Astrocyte (in vitro differentiated cells and primary cell): ENCODE measurements at regions not wholly inside any gene's neighbourhood (a gene's known extent, or its start where the extent isn't known, plus 50 kb on each side); places are given as distances from the start of the nearest gene placed in this dataset.

Experiments
- EZH2 ChIP-seq: IDR thresholded peaks from 2 replicates; pipeline ENCODE4 v1.6.1; 2012; ENCODE audit warnings: mild to moderate bottlenecking, low read length, inconsistent platforms; ENCODE audit not compliant: insufficient read depth
- TF ChIP-seq, protein P1 (sequence below): IDR thresholded peaks from 2 replicates; pipeline ENCODE4 v1.5.1; 2011; ENCODE audit warnings: low read depth, mild to moderate bottlenecking, inconsistent platforms, low read length, moderate library complexity; ENCODE audit not compliant: insufficient read depth

- TF ChIP-seq, protein P1, sequence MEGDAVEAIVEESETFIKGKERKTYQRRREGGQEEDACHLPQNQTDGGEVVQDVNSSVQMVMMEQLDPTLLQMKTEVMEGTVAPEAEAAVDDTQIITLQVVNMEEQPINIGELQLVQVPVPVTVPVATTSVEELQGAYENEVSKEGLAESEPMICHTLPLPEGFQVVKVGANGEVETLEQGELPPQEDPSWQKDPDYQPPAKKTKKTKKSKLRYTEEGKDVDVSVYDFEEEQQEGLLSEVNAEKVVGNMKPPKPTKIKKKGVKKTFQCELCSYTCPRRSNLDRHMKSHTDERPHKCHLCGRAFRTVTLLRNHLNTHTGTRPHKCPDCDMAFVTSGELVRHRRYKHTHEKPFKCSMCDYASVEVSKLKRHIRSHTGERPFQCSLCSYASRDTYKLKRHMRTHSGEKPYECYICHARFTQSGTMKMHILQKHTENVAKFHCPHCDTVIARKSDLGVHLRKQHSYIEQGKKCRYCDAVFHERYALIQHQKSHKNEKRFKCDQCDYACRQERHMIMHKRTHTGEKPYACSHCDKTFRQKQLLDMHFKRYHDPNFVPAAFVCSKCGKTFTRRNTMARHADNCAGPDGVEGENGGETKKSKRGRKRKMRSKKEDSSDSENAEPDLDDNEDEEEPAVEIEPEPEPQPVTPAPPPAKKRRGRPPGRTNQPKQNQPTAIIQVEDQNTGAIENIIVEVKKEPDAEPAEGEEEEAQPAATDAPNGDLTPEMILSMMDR = no peak
- no peak for TF ChIP-seq EZH2
Measured at GRCh38 chr3:74423867-74424266, 190.6 kb downstream of the CNTN3 start.
